ENCODE measurements at regions not wholly inside any gene's neighbourhood (a gene's known extent, or its start where the extent isn't known, plus 50 kb on each side); places are given as distances from the start of the nearest gene placed in this dataset.
"Not testable (repeated sequence)": the region's sequence is repeated elsewhere in the genome, so short reads cannot be mapped to it uniquely, and the experiment has no call there.

- Histone ChIP-seq H3K4me1 (replicated peaks) (no peaks in the 10 kb centered on the region), H3K4me3 (no peak overlapping the region), H3K36me3 (no peaks in the 10 kb centered on the region), H3K27me3 (replicated peaks; ENCODE audit: insufficient read depth) (no peaks in the 10 kb centered on the region), H3K9me3 (no peaks in the 10 kb centered on the region), H3K27ac (no peak overlapping the region)
- intact Hi-C loops (cut with DNase I): no loop called here
- TF ChIP-seq CTCF (IDR thresholded peaks at IDR 0.05) (no peak), POLR2A (IDR thresholded peaks at IDR 0.05) (no peak), POLR2AphosphoS5 (IDR thresholded peaks at IDR 0.05) (no peak)
- DNase-seq (ENCODE audit: low spot score): no peak
These were observed 1012.5 kb downstream of the DNAJB9 start for GRCh38 chr7:109582211-109582610.

GRCh38 chr7:109596948-109597347 is 1027.3 kb downstream of the DNAJB9 start:
- H3K4me1 ChIP-seq (replicated peaks); H3K27ac ChIP-seq; H3K36me3 ChIP-seq; DNase-seq (ENCODE audit: low spot score); intact Hi-C loops (cut with DNase I); H3K4me3 ChIP-seq; H3K27me3 ChIP-seq (replicated peaks; ENCODE audit: insufficient read depth); H3K9me3 ChIP-seq: not testable (repeated sequence)
- WGBS: 75% methylated on average over 9 of the region's 9 CpGs

- Histone ChIP-seq H3K4me3 (no peak overlapping the region), H3K9me3 (no peaks in the 10 kb centered on the region), H3K4me1 (replicated peaks) (no peaks in the 10 kb centered on the region), H3K27ac (no peak overlapping the region), H3K36me3 (no peaks in the 10 kb centered on the region), H3K27me3 (replicated peaks; ENCODE audit: insufficient read depth) (no peaks in the 10 kb centered on the region)
- no peak for TF ChIP-seq POLR2A (IDR thresholded peaks at IDR 0.05)
- TF ChIP-seq CTCF (IDR thresholded peaks at IDR 0.05): no peak
- TF ChIP-seq POLR2AphosphoS5 (IDR thresholded peaks at IDR 0.05): no peak
- 100% methylated on average over 1 of the region's 1 CpG for WGBS
- DNase-seq (ENCODE audit: low spot score): no peak
- intact Hi-C loops (cut with DNase I): no loop called here
These were observed 1042.0 kb downstream of the DNAJB9 start for GRCh38 chr7:109611656-109612055.

- H3K9me3 ChIP-seq: no peaks in the 10 kb centered on the region
- 97% methylated on average over 3 of the region's 3 CpGs for WGBS
- no peak for DNase-seq (ENCODE audit: low spot score)
- no peak overlapping the region for H3K4me3 ChIP-seq
- H3K27ac ChIP-seq: no peak overlapping the region
- no peaks in the 10 kb centered on the region for H3K36me3 ChIP-seq
- TF ChIP-seq CTCF (IDR thresholded peaks at IDR 0.05): no peak
- no peak for TF ChIP-seq POLR2AphosphoS5 (IDR thresholded peaks at IDR 0.05)
- no peak for TF ChIP-seq POLR2A (IDR thresholded peaks at IDR 0.05)
- H3K4me1 ChIP-seq (replicated peaks): no peaks in the 10 kb centered on the region
- no peaks in the 10 kb centered on the region for H3K27me3 ChIP-seq (replicated peaks; ENCODE audit: insufficient read depth)
- intact Hi-C loops (cut with DNase I): no loop called here
These were observed 1046.9 kb downstream of the DNAJB9 start for GRCh38 chr7:109616551-109617069.

GRCh38 chr7:109622320-109622719 is 1052.6 kb downstream of the DNAJB9 start:
- WGBS: 71% methylated on average over 1 of the region's 1 CpG
- Histone ChIP-seq H3K27ac (no peak overlapping the region), H3K4me1 (replicated peaks) (no peaks in the 10 kb centered on the region), H3K27me3 (replicated peaks; ENCODE audit: insufficient read depth) (no peaks in the 10 kb centered on the region), H3K4me3 (no peak overlapping the region), H3K36me3 (no peaks in the 10 kb centered on the region), H3K9me3 (no peaks in the 10 kb centered on the region)
- intact Hi-C loops (cut with DNase I): no loop called here
- TF ChIP-seq POLR2AphosphoS5 (IDR thresholded peaks at IDR 0.05) (no peak), CTCF (IDR thresholded peaks at IDR 0.05) (no peak), POLR2A (IDR thresholded peaks at IDR 0.05) (no peak)
- DNase-seq (ENCODE audit: low spot score): no peak

- H3K27me3 ChIP-seq (replicated peaks; ENCODE audit: insufficient read depth); H3K36me3 ChIP-seq; H3K4me1 ChIP-seq (replicated peaks); H3K9me3 ChIP-seq; H3K27ac ChIP-seq; DNase-seq (ENCODE audit: low spot score); H3K4me3 ChIP-seq; intact Hi-C loops (cut with DNase I): not testable (repeated sequence)
- 76% methylated on average over 8 of the region's 8 CpGs for WGBS
These were observed 1063.2 kb downstream of the DNAJB9 start for GRCh38 chr7:109632890-109633289.
